GM10266 (cell line): ENCODE measurements at regions not wholly inside any gene's neighbourhood (a gene's known extent, or its start where the extent isn't known, plus 50 kb on each side); places are given as distances from the start of the nearest gene placed in this dataset.

Experiments used
- DNase-seq: peaks from one replicate; pipeline ENCODE4 v3.0.0; 2012; ENCODE audit errors: extremely low spot score
- TF ChIP-seq, protein P1 (sequence below): IDR thresholded peaks from 2 replicates; pipeline ENCODE4 v1.5.1; 2012; ENCODE audit warnings: mild to moderate bottlenecking, low read depth; ENCODE audit not compliant: control insufficient read depth, insufficient read depth; ENCODE audit errors: missing control alignments

DNA sequence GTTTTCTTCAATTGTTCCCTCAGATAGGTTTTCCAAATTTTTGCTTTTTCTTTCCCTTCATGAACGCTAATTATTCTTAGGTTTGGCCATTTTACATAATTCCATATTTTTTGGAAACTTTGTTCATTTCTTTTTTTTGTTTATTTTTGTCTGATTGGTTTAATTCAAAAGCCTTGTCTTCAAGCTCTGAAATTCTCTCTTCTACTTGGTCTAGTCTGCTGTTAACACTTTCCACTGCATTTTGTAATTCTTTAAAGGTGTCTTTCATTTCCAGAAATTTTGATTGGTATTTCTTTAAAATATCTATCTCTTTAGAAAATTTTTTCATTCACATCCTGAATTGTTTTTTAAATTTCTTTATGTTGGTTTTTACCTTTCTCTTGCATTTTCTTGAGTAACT, 63.9 kb upstream of the VLDLR start:
- no peak for DNase-seq
- TF ChIP-seq, protein P1, sequence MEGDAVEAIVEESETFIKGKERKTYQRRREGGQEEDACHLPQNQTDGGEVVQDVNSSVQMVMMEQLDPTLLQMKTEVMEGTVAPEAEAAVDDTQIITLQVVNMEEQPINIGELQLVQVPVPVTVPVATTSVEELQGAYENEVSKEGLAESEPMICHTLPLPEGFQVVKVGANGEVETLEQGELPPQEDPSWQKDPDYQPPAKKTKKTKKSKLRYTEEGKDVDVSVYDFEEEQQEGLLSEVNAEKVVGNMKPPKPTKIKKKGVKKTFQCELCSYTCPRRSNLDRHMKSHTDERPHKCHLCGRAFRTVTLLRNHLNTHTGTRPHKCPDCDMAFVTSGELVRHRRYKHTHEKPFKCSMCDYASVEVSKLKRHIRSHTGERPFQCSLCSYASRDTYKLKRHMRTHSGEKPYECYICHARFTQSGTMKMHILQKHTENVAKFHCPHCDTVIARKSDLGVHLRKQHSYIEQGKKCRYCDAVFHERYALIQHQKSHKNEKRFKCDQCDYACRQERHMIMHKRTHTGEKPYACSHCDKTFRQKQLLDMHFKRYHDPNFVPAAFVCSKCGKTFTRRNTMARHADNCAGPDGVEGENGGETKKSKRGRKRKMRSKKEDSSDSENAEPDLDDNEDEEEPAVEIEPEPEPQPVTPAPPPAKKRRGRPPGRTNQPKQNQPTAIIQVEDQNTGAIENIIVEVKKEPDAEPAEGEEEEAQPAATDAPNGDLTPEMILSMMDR = no peak

GRCh38 chr9:2559192-2560152, 62.1 kb upstream of the VLDLR start:
- DNase-seq = no peak
- TF ChIP-seq, protein P1 = no peak

DNA sequence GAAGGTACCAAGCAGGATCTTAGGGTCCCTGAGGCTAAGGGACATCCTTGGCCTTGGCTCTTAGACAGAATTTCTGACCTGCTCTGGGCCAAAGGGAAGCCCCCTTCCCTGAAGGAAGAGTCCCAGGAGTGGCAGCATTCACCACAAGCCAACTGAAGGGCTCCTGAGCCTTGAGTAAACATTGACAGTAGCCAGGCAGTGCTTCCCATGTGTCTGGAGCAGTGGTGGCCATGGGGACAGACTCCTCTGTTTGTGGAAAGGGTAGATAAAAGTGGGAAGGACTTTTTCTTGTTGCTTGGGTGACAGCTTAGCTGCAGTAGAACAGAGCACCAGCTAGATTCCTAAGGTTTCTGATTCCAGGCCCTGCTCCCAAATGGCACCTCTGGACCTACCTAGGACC, 61.4 kb upstream of the VLDLR start:
- no peak for DNase-seq
- TF ChIP-seq, protein P1 = no peak

DNA sequence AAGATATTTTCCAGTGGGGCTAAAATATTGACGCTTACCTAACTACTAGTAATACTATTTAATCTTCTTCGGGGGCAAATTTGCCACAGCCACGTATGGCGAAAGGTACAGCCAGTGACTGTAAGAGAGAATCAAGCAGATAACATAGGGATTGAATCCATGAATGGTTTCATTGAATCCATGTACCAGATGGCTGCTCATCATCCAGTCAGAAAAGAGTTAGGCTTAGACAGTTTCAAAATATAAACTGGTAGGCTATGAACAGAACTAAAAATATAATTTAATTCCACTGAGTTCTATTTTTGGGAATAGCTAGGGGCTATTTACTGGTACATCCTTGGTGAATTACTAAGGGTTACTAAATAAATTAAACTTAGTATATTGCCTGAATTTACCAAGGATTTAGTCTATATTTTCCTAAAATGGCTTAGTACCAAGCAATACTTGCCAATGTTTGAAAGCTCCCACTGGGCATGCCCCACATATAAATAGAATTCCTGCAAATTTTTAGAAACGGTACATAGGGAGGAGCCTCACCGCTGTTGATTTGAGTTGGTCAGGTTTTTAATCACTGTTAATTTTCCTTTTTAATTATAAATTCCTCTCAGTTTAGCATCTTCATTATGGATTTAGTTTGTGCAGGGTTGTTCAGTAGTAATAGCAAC, 55.8 kb upstream of the VLDLR start:
- TF ChIP-seq, protein P1 = no peak

GRCh38 chr9:2567922-2568321, 53.7 kb upstream of the VLDLR start:
- DNase-seq = no peak
- TF ChIP-seq, protein P1 = no peak

More for the DNA sequence above, 55.8 kb upstream of the VLDLR start:
- DNase-seq = no peak

- TF ChIP-seq, protein P1 = no peak
- DNase-seq = no peak
Measured at GRCh38 chr9:2568689-2569088, 52.9 kb upstream of the VLDLR start.
